Mesodermal cell (in vitro differentiated cells): ENCODE measurements at regions not wholly inside any gene's neighbourhood (a gene's known extent, or its start where the extent isn't known, plus 50 kb on each side); places are given as distances from the start of the nearest gene placed in this dataset.

Experiments
- H3K27ac ChIP-seq: 2 replicates; pipeline ENCODE4 v1.7.0; 2013; ENCODE audit warnings: mild to moderate bottlenecking, low read depth, low read length, moderate library complexity; ENCODE audit not compliant: severe bottlenecking
- H3K36me3 ChIP-seq: 2 replicates; pipeline ENCODE4 v1.7.1; 2013; ENCODE audit warnings: mild to moderate bottlenecking, low read length, moderate library complexity; ENCODE audit not compliant: control insufficient read depth, insufficient read depth
- H3K4me1 ChIP-seq: one replicate; pipeline ENCODE4 v1.7.1; 2013; ENCODE audit warnings: mild to moderate bottlenecking, low read length; ENCODE audit not compliant: insufficient read depth, control insufficient read depth, poor library complexity, severe bottlenecking
- H3K4me3 ChIP-seq: 2 replicates; pipeline ENCODE4 v1.7.0; 2013; ENCODE audit warnings: low read length, control low read depth, mild to moderate bottlenecking; ENCODE audit not compliant: insufficient read depth, poor library complexity, severe bottlenecking; ENCODE audit errors: extremely low read depth
- H3K9me3 ChIP-seq: 2 replicates; pipeline ENCODE4 v1.7.1; 2013; ENCODE audit warnings: mild to moderate bottlenecking, low read length, moderate library complexity; ENCODE audit not compliant: control insufficient read depth
- WGBS, 2 experiments: methylation state at CpG; one replicate each; pipeline ENCODE4 v1.1.5; 2013; ENCODE audit warnings: missing lambda C conversion rate in 2 of 2; ENCODE audit not compliant: insufficient coverage in 2 of 2; 5-methylcytosine and 5-hydroxymethylcytosine counted together

- H3K27ac ChIP-seq: no peak overlapping the region
- H3K4me3 ChIP-seq: no peak overlapping the region
- WGBS, 2 experiments: 100% methylated on average over 1 of the region's 3 CpGs; no CpG with 5 or more reads in 1 of the 2 experiments
- no peaks in the 10 kb centered on the region for H3K36me3 ChIP-seq
- peaks cover 3% of the 10 kb centered on the region for H3K9me3 ChIP-seq
- H3K4me1 ChIP-seq: no peaks in the 10 kb centered on the region
Measured at GRCh38 chr6:14489445-14489844, 371.9 kb downstream of the CD83 start.

- no peak overlapping the region for H3K27ac ChIP-seq
- WGBS, 2 experiments: no CpG with 5 or more reads among the region's 1 CpG
- no peak overlapping the region for H3K4me3 ChIP-seq
- H3K9me3 ChIP-seq: no peaks in the 10 kb centered on the region
- no peaks in the 10 kb centered on the region for H3K36me3 ChIP-seq
- no peaks in the 10 kb centered on the region for H3K4me1 ChIP-seq
Measured at GRCh38 chr6:14498748-14499147, 381.2 kb downstream of the CD83 start.

DNA sequence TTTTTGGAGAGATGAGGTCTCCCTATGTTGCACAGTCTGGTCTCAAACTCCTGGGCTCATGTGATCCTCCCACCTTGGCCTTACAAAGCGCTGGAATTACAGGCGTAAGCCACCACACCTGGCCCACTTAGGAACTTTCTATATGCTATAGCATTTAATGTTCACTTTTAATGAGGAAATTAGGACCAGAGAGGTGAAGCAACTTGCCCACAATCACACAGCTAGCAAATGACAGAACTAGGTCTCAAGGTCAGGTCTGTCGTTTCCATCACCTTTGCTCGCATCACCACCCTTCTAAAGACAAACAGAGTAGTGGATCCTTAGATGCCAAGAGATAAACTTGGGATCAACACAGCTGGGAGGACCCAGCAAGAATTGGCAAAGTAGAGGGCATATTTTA is 381.7 kb downstream of the CD83 start:
- Histone ChIP-seq H3K9me3 (no peaks in the 10 kb centered on the region), H3K4me3 (no peak overlapping the region), H3K36me3 (no peaks in the 10 kb centered on the region), H3K27ac (no peak overlapping the region), H3K4me1 (no peaks in the 10 kb centered on the region)
- 60 to 83% methylated on average over 1 to 2 of the region's 4 CpGs for WGBS, 2 experiments

DNA sequence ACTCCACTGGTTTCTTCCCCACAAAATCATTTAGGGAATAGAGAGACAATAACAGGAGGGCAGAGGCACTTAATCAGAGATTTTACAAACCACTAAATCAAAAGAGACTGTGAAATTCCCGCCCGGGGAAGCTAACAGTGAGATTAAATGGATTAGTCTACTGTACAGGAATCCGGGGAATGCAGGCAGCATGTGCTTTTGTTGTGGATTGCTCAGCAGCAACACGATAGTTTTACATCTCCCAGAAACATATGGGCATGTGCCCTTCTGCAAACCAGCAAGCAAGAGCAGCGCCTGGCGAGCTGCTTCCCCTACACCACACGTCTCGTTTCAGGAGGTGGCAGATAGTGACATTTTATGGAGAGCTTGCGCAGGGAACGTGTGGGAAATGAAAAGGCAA is 382.3 kb downstream of the CD83 start:
- H3K9me3 ChIP-seq: no peaks in the 10 kb centered on the region
- WGBS, 2 experiments: 76 to 92% methylated on average over 6 to 7 of the region's 10 CpGs
- H3K27ac ChIP-seq: no peak overlapping the region
- no peaks in the 10 kb centered on the region for H3K4me1 ChIP-seq
- H3K4me3 ChIP-seq: no peak overlapping the region
- H3K36me3 ChIP-seq: no peaks in the 10 kb centered on the region

GRCh38 chr6:14500809-14501208 is 383.2 kb downstream of the CD83 start:
- WGBS, 2 experiments: no CpG with 5 or more reads among the region's 2 CpGs
- no peaks in the 10 kb centered on the region for H3K36me3 ChIP-seq
- H3K27ac ChIP-seq: no peak overlapping the region
- H3K4me3 ChIP-seq: no peak overlapping the region
- H3K9me3 ChIP-seq: no peaks in the 10 kb centered on the region
- no peaks in the 10 kb centered on the region for H3K4me1 ChIP-seq

DNA sequence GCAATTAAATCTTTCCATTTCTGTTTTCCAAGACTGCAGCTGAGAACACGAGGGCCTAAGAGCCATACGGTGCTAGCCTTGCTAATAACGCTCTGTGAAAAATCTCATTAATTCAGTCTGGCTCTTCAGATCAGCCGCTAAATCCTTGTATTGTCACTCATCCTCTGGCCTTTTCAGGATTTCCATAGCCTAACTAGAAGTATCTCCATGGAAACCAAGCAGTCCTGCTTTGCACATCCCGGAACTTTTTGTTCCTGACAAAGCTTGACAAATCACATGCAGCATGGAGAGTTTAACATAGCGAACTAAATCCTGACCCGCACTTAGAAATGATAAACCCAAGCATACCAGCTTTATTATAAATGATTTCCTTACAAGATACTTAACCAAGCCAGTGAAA is 383.7 kb downstream of the CD83 start:
- 69 to 74% methylated on average over 5 to 6 of the region's 7 CpGs for WGBS, 2 experiments

DNA sequence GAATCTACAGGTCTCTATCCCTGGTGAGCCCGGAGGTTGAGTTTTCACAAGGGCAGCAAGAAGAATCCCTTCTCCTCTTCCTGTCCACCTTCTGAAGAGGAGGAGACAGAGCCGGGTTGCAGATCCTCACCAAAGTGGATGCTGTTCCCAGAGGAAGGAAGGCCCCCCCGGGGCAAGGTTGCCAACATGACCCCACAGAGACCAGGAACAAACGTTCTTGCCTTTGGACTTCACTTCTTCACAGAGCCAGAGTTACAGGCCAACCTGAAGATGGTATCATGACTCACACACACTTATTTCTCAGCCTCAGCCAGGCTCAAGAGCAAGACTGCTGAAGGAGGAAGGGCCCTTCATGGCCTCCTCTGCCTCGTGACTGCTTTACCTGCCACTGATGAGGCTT is 384.3 kb downstream of the CD83 start:
- 82 to 84% methylated on average over 2 to 3 of the region's 5 CpGs for WGBS, 2 experiments
- H3K9me3 ChIP-seq: no peaks in the 10 kb centered on the region
- no peaks in the 10 kb centered on the region for H3K4me1 ChIP-seq
- no peak overlapping the region for H3K4me3 ChIP-seq
- no peaks in the 10 kb centered on the region for H3K36me3 ChIP-seq
- no peak overlapping the region for H3K27ac ChIP-seq

More for the DNA sequence above, 383.7 kb downstream of the CD83 start:
- no peaks in the 10 kb centered on the region for H3K36me3 ChIP-seq
- H3K4me3 ChIP-seq: no peak overlapping the region
- no peak overlapping the region for H3K27ac ChIP-seq
- H3K4me1 ChIP-seq: no peaks in the 10 kb centered on the region
- H3K9me3 ChIP-seq: no peaks in the 10 kb centered on the region

GRCh38 chr6:14502551-14502950 is 385.0 kb downstream of the CD83 start:
- H3K4me3 ChIP-seq: no peak overlapping the region
- H3K27ac ChIP-seq: no peak overlapping the region
- H3K9me3 ChIP-seq: no peaks in the 10 kb centered on the region
- no peaks in the 10 kb centered on the region for H3K36me3 ChIP-seq
- no peaks in the 10 kb centered on the region for H3K4me1 ChIP-seq
- 78 to 90% methylated on average over 5 to 6 of the region's 6 CpGs for WGBS, 2 experiments

DNA sequence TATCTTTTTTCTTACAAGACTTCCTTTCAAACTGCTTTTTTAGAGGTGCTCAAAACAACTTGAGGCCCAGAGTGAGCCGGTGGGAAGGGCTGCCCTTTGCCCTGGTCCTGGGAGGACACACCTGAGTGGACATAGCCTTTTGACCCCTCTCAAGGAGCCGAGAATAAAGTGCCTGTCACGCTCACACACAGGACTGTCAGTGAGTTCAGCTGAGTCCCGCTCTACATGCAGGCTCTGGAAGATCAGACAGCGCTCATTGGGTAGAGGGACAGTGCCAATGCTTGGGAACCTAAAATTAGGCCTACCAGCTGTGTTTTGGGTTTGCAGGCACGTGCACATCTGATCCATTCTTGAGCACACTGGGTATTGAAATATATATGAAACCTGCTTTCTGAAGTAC is 387.8 kb downstream of the CD83 start:
- 84 to 88% methylated on average over 6 of the region's 6 CpGs for WGBS, 2 experiments
- H3K36me3 ChIP-seq: no peaks in the 10 kb centered on the region
- H3K9me3 ChIP-seq: no peaks in the 10 kb centered on the region
- H3K4me1 ChIP-seq: no peaks in the 10 kb centered on the region
- no peak overlapping the region for H3K27ac ChIP-seq
- no peak overlapping the region for H3K4me3 ChIP-seq

DNA sequence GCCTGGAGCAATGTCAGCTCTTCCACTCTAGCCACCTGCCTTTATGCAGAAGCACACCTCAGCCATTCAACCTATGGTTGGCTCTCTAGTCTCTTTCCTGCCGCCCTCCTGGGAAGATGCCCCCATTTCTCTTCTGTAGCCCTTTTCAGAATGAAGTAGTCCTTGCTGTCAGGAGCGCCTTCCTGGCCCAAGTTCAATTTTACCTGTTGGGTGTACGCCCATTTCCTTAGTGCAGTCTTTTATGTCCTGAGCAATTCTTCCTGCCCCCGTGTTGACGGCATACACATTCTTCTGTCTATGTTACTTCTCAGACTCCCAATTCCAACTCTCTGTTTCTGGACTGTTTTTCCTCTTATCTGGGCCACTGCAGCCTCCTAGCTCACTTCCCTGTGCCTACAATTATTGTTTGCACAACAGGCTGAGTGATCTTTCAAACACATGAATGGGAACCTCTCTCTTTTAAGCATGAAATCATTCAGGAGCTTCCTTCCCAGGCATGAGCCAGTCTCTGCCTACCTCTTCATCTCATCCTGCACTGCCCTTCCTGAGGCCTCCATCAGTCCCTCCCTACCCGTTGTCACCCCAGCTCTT is 389.2 kb downstream of the CD83 start:
- no peaks in the 10 kb centered on the region for H3K9me3 ChIP-seq
- H3K4me1 ChIP-seq: no peaks in the 10 kb centered on the region
- no peak overlapping the region for H3K4me3 ChIP-seq
- H3K36me3 ChIP-seq: no peaks in the 10 kb centered on the region
- H3K27ac ChIP-seq: no peak overlapping the region
- 85 to 92% methylated on average over 4 to 5 of the region's 6 CpGs for WGBS, 2 experiments

GRCh38 chr6:14509120-14509519 is 391.5 kb downstream of the CD83 start:
- Histone ChIP-seq H3K27ac (no peak overlapping the region), H3K4me3 (no peak overlapping the region), H3K4me1 (no peaks in the 10 kb centered on the region), H3K36me3 (no peaks in the 10 kb centered on the region), H3K9me3 (no peaks in the 10 kb centered on the region)
- 86 to 100% methylated on average over 2 to 3 of the region's 5 CpGs for WGBS, 2 experiments
